ENCODE measurements at regions not wholly inside any gene's neighbourhood (a gene's known extent, or its start where the extent isn't known, plus 50 kb on each side); places are given as distances from the start of the nearest gene placed in this dataset. TPM values are rescaled to one million over a fixed set of nuclear protein-coding genes. Genes with fewer than 3 reads are reported as not detected.

GRCh38 chr5:69042915-69043654 lies 50.7 kb upstream of the SLC30A5 start:
- peak; percentile 89 for DNase-seq (ENCODE audit: extremely low spot score)
- peak overlapping the region; percentile 36 for H3K4me3 ChIP-seq (ENCODE audit: low read depth, low read length)
- no peaks in the 10 kb centered on the region for H3K36me3 ChIP-seq (ENCODE audit: insufficient read depth)
- no peak overlapping the region for H3K27ac ChIP-seq (ENCODE audit: low read depth)
- no peaks in the 10 kb centered on the region for H3K4me1 ChIP-seq (ENCODE audit: insufficient read depth)
- WGBS, result 7% methylated on average over 19 of the region's 19 CpGs

GRCh38 chr5:69043655-69043996 lies 50.2 kb upstream of the SLC30A5 start:
- Histone ChIP-seq H3K4me3 (ENCODE audit: low read depth, low read length) (peak overlapping the region; percentile 36), H3K4me1 (ENCODE audit: insufficient read depth) (no peaks in the 10 kb centered on the region), H3K36me3 (ENCODE audit: insufficient read depth) (no peaks in the 10 kb centered on the region), H3K27ac (ENCODE audit: low read depth) (no peak overlapping the region)
- 64% methylated on average over 2 of the region's 2 CpGs for WGBS
- DNase-seq (ENCODE audit: extremely low spot score), result no peak

Small RNAs in the stretch of these regions (small RNA-seq; reads per million reads assigned to genes)
- gene RF00096 (not detected), gene RN7SKP251 (not detected), gene VWA8P1 (not detected)

Data from urinary bladder (tissue), 4 donors.